Endothelial cell of umbilical vein (primary cell): ENCODE measurements at regions not wholly inside any gene's neighbourhood (a gene's known extent, or its start where the extent isn't known, plus 50 kb on each side); places are given as distances from the start of the nearest gene placed in this dataset.

Experiments
- BruUV-seq: library from RNA; stranded (reverse); fragments of 400-500 nt; replicated peaks from 2 replicates; lab custom pipeline; 2021; lab: Mats Ljungman, UMichigan
- CTCF ChIA-PET: fragments of 300-600, 350-600 bp; sonication (Branson Sonifier 250); formaldehyde crosslinking; loops from one replicate; lab custom pipeline; 2021; ENCODE audit warnings: antibody characterized with exemption, inconsistent platforms; lab: Charles Lee
- POLR2A ChIA-PET: fragments of 300-600, 350-600 bp; sonication (Branson Sonifier 250); formaldehyde crosslinking; loops from one replicate; lab custom pipeline; 2021; ENCODE audit warnings: antibody characterized with exemption, inconsistent platforms; lab: Charles Lee
- DNase-seq: peaks from one replicate; pipeline ENCODE4 v3.0.0-alpha.2; 2011; ENCODE audit warnings: low read depth, low spot score
- FAIRE-seq: peaks from 2 replicates; lab custom pipeline; 2011; peaks lifted over from hg19 to GRCh38; lab: Jason Lieb, UNC
- H2AFZ ChIP-seq: 2 replicates; pipeline ENCODE4 v1.6.0; 2012; ENCODE audit warnings: low read depth, low read length, control low read depth, inconsistent platforms
- H3K27ac ChIP-seq: 2 replicates; pipeline ENCODE4 v1.5.1; 2011; ENCODE audit warnings: low read depth, mild to moderate bottlenecking, control low read depth, low read length, moderate library complexity; ENCODE audit not compliant: insufficient read depth
- H3K27me3 ChIP-seq, 2 experiments: 2 replicates each; pipeline versions ENCODE4 v1.6.0 to v1.6.1; 2011; ENCODE audit warnings: low read length in 2 of 2, mixed read lengths in 1 of 2; ENCODE audit not compliant: control insufficient read depth in 2 of 2, insufficient read depth in 2 of 2
- H3K36me3 ChIP-seq, 2 experiments: 2 replicates in 1 of 2; 3 replicates in 1 of 2; pipeline ENCODE4 v1.5.1; 2011; ENCODE audit warnings: low read length in 2 of 2, mild to moderate bottlenecking in 1 of 2, moderate library complexity in 1 of 2; ENCODE audit not compliant: control insufficient read depth in 2 of 2, insufficient read depth in 2 of 2; ENCODE audit errors: extremely low read depth in 1 of 2
- H3K4me1 ChIP-seq: 3 replicates; pipeline ENCODE4 v1.5.1; 2011; ENCODE audit warnings: mild to moderate bottlenecking, low read length; ENCODE audit not compliant: control insufficient read depth, insufficient read depth; ENCODE audit errors: extremely low read depth
- H3K4me2 ChIP-seq: 2 replicates; pipeline ENCODE4 v1.6.1; 2011; ENCODE audit warnings: low read length, control low read depth, mixed read lengths; ENCODE audit not compliant: insufficient read depth
- H3K4me3 ChIP-seq, 3 experiments: fragments of 200-600 bp in 1 of 3; sonication (generic), shearing (Covaris generic) in 1 of 3; replicated peaks in 1 of 3; 2 replicates each; pipeline ENCODE4 v1.5.1; 2011 to 2016; ENCODE audit warnings: control low read depth in 3 of 3, low read length in 3 of 3, mild to moderate bottlenecking in 2 of 3, inconsistent platforms in 1 of 3, low read depth in 1 of 3, moderate library complexity in 1 of 3; ENCODE audit not compliant: insufficient read depth in 1 of 3
- H3K79me2 ChIP-seq: 2 replicates; pipeline ENCODE4 v1.6.0; 2012; ENCODE audit warnings: low read length, inconsistent platforms; ENCODE audit not compliant: control insufficient read depth, insufficient read depth
- H3K9ac ChIP-seq: replicated peaks from 2 replicates; pipeline ENCODE3; 2011; ENCODE audit warnings: low read length, control low read depth; ENCODE audit not compliant: insufficient read depth; ENCODE audit errors: extremely low read depth
- H3K9me1 ChIP-seq: replicated peaks from 3 replicates; pipeline ENCODE4 v1.6.0; 2011; ENCODE audit warnings: mild to moderate bottlenecking, low read length; ENCODE audit not compliant: control insufficient read depth, insufficient read depth; ENCODE audit errors: extremely low read depth
- H3K9me3 ChIP-seq: replicated peaks from 2 replicates; pipeline ENCODE4 v1.5.1; 2012; ENCODE audit warnings: low read length, inconsistent platforms; ENCODE audit not compliant: control insufficient read depth, insufficient read depth
- H4K20me1 ChIP-seq: replicated peaks from 2 replicates; pipeline ENCODE3; 2011; ENCODE audit warnings: mild to moderate bottlenecking, low read length; ENCODE audit not compliant: control insufficient read depth, insufficient read depth; ENCODE audit errors: extremely low read depth
- CTCF ChIP-seq, 2 donors: IDR thresholded peaks; 1 replicate in 1 of 2; 2 replicates in 1 of 2; pipeline ENCODE4 v1.5.1; 2011; ENCODE audit warnings: low read length in 2 of 2, mild to moderate bottlenecking in 2 of 2, moderate library complexity in 2 of 2, control low read depth in 1 of 2, inconsistent platforms in 1 of 2, low read depth in 1 of 2; ENCODE audit not compliant: insufficient read depth in 1 of 2; ENCODE audit errors: extremely low read depth in 1 of 2
- GATA2 ChIP-seq: IDR thresholded peaks from 2 replicates; pipeline ENCODE4 v1.7.0; 2011; ENCODE audit warnings: low read depth, mild to moderate bottlenecking, moderate library complexity, mixed read lengths, low read length; ENCODE audit not compliant: insufficient read length, insufficient read depth
- JUN ChIP-seq: IDR thresholded peaks from 2 replicates; pipeline ENCODE4 v1.6.1; 2011; ENCODE audit warnings: borderline replicate concordance, low read depth; ENCODE audit not compliant: insufficient read length, insufficient read depth
- MAX ChIP-seq: IDR thresholded peaks from 2 replicates; pipeline ENCODE4 v1.6.1; 2011; ENCODE audit not compliant: insufficient read depth, insufficient read length
- MYC ChIP-seq: IDR thresholded peaks from one replicate; pipeline ENCODE4 v1.6.1; 2011; ENCODE audit warnings: mild to moderate bottlenecking, low read depth, low read length
- POLR2A ChIP-seq: IDR thresholded peaks from 2 replicates; pipeline ENCODE4 v1.6.1; 2012; ENCODE audit warnings: low read depth, mild to moderate bottlenecking, control low read depth, low read length
- POLR2AphosphoS5 ChIP-seq: IDR thresholded peaks from 2 replicates; pipeline ENCODE4 v1.6.1; 2012; ENCODE audit warnings: low read depth, mild to moderate bottlenecking, control low read depth, low read length, moderate library complexity; ENCODE audit not compliant: insufficient read depth
- dilution Hi-C: fragments of 300-500 bp; cut with MboI; formaldehyde crosslinking; loops from one replicate; pipeline ENCODE4 v1.15.0; 2019; ENCODE audit warnings: low sequenced_read_pairs; ENCODE audit not compliant: extremely low pct_ligation_motif_present
- intact Hi-C: fragments of 100-400 bp; cut with micrococcal nuclease; formaldehyde crosslinking; loops from one replicate; pipeline ENCODE4 v1.10.0; 2022

GRCh38 chr5:175784230-175784629 lies 87.1 kb upstream of the CPLX2 start:
- Histone ChIP-seq H4K20me1 (no peaks in the 10 kb centered on the region), H2AFZ (no peak overlapping the region), H3K9me3 (no peaks in the 10 kb centered on the region), H3K36me3 (no peaks in the 10 kb centered on the region), H3K9me1 (no peaks in the 10 kb centered on the region), H3K27ac (no peak overlapping the region), H3K79me2 (no peaks in the 10 kb centered on the region), H3K4me1 (no peaks in the 10 kb centered on the region), H3K4me2 (no peak overlapping the region), H3K9ac (no peak overlapping the region), H3K27me3 (no peaks in the 10 kb centered on the region), H3K4me3 (no peak overlapping the region)
- intact Hi-C loops = no loop called here
- dilution Hi-C loops = no loop called here
- no TSS peak for BruUV-seq
- FAIRE-seq = no peak
- ChIA-PET POLR2A (no interaction called here), CTCF (no interaction called here)
- no peak for DNase-seq
- TF ChIP-seq MYC = no peak
- no peak for TF ChIP-seq GATA2
- no peak for TF ChIP-seq MAX

- DNase-seq (no peak), FAIRE-seq (no peak)
- ChIA-PET CTCF (no interaction called here), POLR2A (no interaction called here)
- intact Hi-C loops (no loop called here), dilution Hi-C loops (no loop called here)
- H3K27me3 ChIP-seq = no peaks in the 10 kb centered on the region
- no peaks in the 10 kb centered on the region for H4K20me1 ChIP-seq
- H3K4me3 ChIP-seq = no peak overlapping the region
- no peaks in the 10 kb centered on the region for H3K9me1 ChIP-seq
- no TSS peak for BruUV-seq
- no peaks in the 10 kb centered on the region for H3K36me3 ChIP-seq
- H3K9ac ChIP-seq = no peak overlapping the region
- no peak overlapping the region for H2AFZ ChIP-seq
- TF ChIP-seq JUN (no peak), CTCF (IDR thresholded peaks at IDR 0.05; ENCODE audit: extremely low read depth in 1 of 2, insufficient read depth in 1 of 2, low read depth in 1 of 2, low read length in 2 of 2) (no peak), POLR2A (no peak), POLR2AphosphoS5 (no peak)
- H3K4me1 ChIP-seq = no peaks in the 10 kb centered on the region
- H3K9me3 ChIP-seq = no peaks in the 10 kb centered on the region
- H3K79me2 ChIP-seq = no peaks in the 10 kb centered on the region
- H3K27ac ChIP-seq = no peak overlapping the region
- no peak overlapping the region for H3K4me2 ChIP-seq
These were observed 85.7 kb upstream of the CPLX2 start for GRCh38 chr5:175785681-175786080.
